ENCODE measurements at regions not wholly inside any gene's neighbourhood (a gene's known extent, or its start where the extent isn't known, plus 50 kb on each side); places are given as distances from the start of the nearest gene placed in this dataset.

- no peak for TF ChIP-seq JUN (CRISPR knock-in tag; IDR thresholded peaks at IDR 0.05)
- TF ChIP-seq SP1 (CRISPR knock-in tag; conservative IDR thresholded peaks at IDR 0.05): no peak
- no peak for TF ChIP-seq CTCF (IDR thresholded peaks at IDR 0.05)
- no peak for TF ChIP-seq NFYB (CRISPR knock-in tag; conservative IDR thresholded peaks at IDR 0.05; ENCODE audit: low read depth)
- no peak for TF ChIP-seq USF2 (CRISPR knock-in tag; IDR thresholded peaks at IDR 0.05)
- no peak for TF ChIP-seq NR1H2 (CRISPR knock-in tag; IDR thresholded peaks at IDR 0.05)
- TF ChIP-seq AFF4 (CRISPR knock-in tag; IDR thresholded peaks at IDR 0.05; ENCODE audit: borderline replicate concordance): no peak
- TF ChIP-seq AR (CRISPR knock-in tag; IDR thresholded peaks at IDR 0.05): no peak
- TF ChIP-seq ETV6 (CRISPR knock-in tag; IDR thresholded peaks at IDR 0.05): no peak
- TF ChIP-seq ZNF423 (CRISPR knock-in tag; IDR thresholded peaks at IDR 0.05): no peak
- TF ChIP-seq PRDM15 (CRISPR knock-in tag; IDR thresholded peaks at IDR 0.05): no peak
- TF ChIP-seq HMGXB4 (CRISPR knock-in tag; IDR thresholded peaks at IDR 0.05): no peak
Observed at GRCh38 chr7:131925636-131926035, 369.2 kb upstream of the PODXL start.
